ENCODE measurements at regions not wholly inside any gene's neighbourhood (a gene's known extent, or its start where the extent isn't known, plus 50 kb on each side); places are given as distances from the start of the nearest gene placed in this dataset.
"Not testable (repeated sequence)": the region's sequence is repeated elsewhere in the genome, so short reads cannot be mapped to it uniquely, and the experiment has no call there.

- Histone ChIP-seq H3K36me3 (ENCODE audit: insufficient read depth, low read length) (no peaks in the 10 kb centered on the region), H3K9ac (ENCODE audit: low read length) (no peak overlapping the region), H3K27ac (ENCODE audit: low read depth, low read length) (no peak overlapping the region), H3K4me3 (ENCODE audit: low read depth in 1 of 2, low read length in 2 of 2) (no peak overlapping the region), H3K4me1 (ENCODE audit: insufficient read depth, low read length) (no peaks in the 10 kb centered on the region), H3K27me3 (ENCODE audit: control insufficient read depth in 1 of 2, insufficient read depth in 2 of 2, low read length in 2 of 2) (no peaks in the 10 kb centered on the region), H3K9me3 (ENCODE audit: low read length) (no peaks in the 10 kb centered on the region)
These were observed 252.0 kb upstream of the MYT1L start for GRCh38 chr2:2582998-2583545.

GRCh38 chr2:2581331-2582159 is 250.5 kb upstream of the MYT1L start:
- Histone ChIP-seq H3K36me3 (ENCODE audit: insufficient read depth, low read length) (no peaks in the 10 kb centered on the region), H3K9me3 (ENCODE audit: low read length) (no peaks in the 10 kb centered on the region), H3K4me1 (ENCODE audit: insufficient read depth, low read length) (peaks cover 7% of the 10 kb centered on the region), H3K27me3 (ENCODE audit: control insufficient read depth in 1 of 2, insufficient read depth in 2 of 2, low read length in 2 of 2) (no peaks in the 10 kb centered on the region), H3K27ac (ENCODE audit: low read depth, low read length) (no peak overlapping the region), H3K4me3 (ENCODE audit: low read depth in 1 of 2, low read length in 2 of 2) (no peak overlapping the region), H3K9ac (ENCODE audit: low read length) (no peak overlapping the region)

- H3K9me3 ChIP-seq (ENCODE audit: low read length); H3K27me3 ChIP-seq (ENCODE audit: control insufficient read depth in 1 of 2, insufficient read depth in 2 of 2, low read length in 2 of 2); H3K4me3 ChIP-seq (ENCODE audit: low read depth in 1 of 2, low read length in 2 of 2); H3K27ac ChIP-seq (ENCODE audit: low read depth, low read length); H3K36me3 ChIP-seq (ENCODE audit: insufficient read depth, low read length); H3K9ac ChIP-seq (ENCODE audit: low read length); H3K4me1 ChIP-seq (ENCODE audit: insufficient read depth, low read length): not testable (repeated sequence)
These were observed 249.8 kb upstream of the MYT1L start for GRCh38 chr2:2580841-2581240.

- Histone ChIP-seq H3K4me3 (ENCODE audit: low read depth in 1 of 2, low read length in 2 of 2) (no peak overlapping the region), H3K9me3 (ENCODE audit: low read length) (no peaks in the 10 kb centered on the region), H3K27me3 (ENCODE audit: control insufficient read depth in 1 of 2, insufficient read depth in 2 of 2, low read length in 2 of 2) (no peaks in the 10 kb centered on the region), H3K27ac (ENCODE audit: low read depth, low read length) (no peak overlapping the region), H3K9ac (ENCODE audit: low read length) (no peak overlapping the region), H3K4me1 (ENCODE audit: insufficient read depth, low read length) (peaks cover 7% of the 10 kb centered on the region), H3K36me3 (ENCODE audit: insufficient read depth, low read length) (no peaks in the 10 kb centered on the region)
These were observed 249.3 kb upstream of the MYT1L start for GRCh38 chr2:2580341-2580740.

DNA sequence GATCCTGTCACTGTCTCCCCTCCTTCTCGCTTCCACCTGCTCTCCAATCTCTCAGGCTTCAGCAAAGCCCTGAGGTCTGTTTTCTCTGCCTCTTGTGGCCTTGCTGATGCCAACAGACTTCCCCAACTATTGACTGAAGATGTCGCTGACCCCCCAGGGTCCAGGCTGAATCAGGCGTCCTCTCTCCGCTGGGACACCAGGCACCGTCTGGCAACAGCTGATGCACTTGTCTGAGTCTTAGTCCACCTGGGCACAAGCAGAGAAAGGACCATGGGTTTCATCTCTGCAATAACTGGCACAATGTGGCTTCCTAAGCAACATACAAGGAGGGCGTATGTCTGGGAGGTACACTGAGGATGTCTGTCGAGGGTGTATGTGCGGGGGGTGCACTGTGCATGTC is 248.7 kb upstream of the MYT1L start:
- Histone ChIP-seq H3K36me3 (ENCODE audit: insufficient read depth, low read length) (no peaks in the 10 kb centered on the region), H3K27me3 (ENCODE audit: control insufficient read depth in 1 of 2, insufficient read depth in 2 of 2, low read length in 2 of 2) (no peaks in the 10 kb centered on the region), H3K27ac (ENCODE audit: low read depth, low read length) (no peak overlapping the region), H3K9me3 (ENCODE audit: low read length) (no peaks in the 10 kb centered on the region), H3K4me1 (ENCODE audit: insufficient read depth, low read length) (peaks cover 7% of the 10 kb centered on the region), H3K4me3 (ENCODE audit: low read depth in 1 of 2, low read length in 2 of 2) (no peak overlapping the region), H3K9ac (ENCODE audit: low read length) (no peak overlapping the region)

GRCh38 chr2:2577407-2577831 is 246.3 kb upstream of the MYT1L start:
- H3K27ac ChIP-seq (ENCODE audit: low read depth, low read length): no peak overlapping the region
- no peaks in the 10 kb centered on the region for H3K36me3 ChIP-seq (ENCODE audit: insufficient read depth, low read length)
- no peaks in the 10 kb centered on the region for H3K9me3 ChIP-seq (ENCODE audit: low read length)
- H3K4me3 ChIP-seq (ENCODE audit: low read depth in 1 of 2, low read length in 2 of 2): peak overlapping the region in 1 of 2 donors; percentile 20
- peaks cover 7% of the 10 kb centered on the region for H3K4me1 ChIP-seq (ENCODE audit: insufficient read depth, low read length)
- H3K9ac ChIP-seq (ENCODE audit: low read length): no peak overlapping the region
- H3K27me3 ChIP-seq (ENCODE audit: control insufficient read depth in 1 of 2, insufficient read depth in 2 of 2, low read length in 2 of 2): no peaks in the 10 kb centered on the region

DNA sequence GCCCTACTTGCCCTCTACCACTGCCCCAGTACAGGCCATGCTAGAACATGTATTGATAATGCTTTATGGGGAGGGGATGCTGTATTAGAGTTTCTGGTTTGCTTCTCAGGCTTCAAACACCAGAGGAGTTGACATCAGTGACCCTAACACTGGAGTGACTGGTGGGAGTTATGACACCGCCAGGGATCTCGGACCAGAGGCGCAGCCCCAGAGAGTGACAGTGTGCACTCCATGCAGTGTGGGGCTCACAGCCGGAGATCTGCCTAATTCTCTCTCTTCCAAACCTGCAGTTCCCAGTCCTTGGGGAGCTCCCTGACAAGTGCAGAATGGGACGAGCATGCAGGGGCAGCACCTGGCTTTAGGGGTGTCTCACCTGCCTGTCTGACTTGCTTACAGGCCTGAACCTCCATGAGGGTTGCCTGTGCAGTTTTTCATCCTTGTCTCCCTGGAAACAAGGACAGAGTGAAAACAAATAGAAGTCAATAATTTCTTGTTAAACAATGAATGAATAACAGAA is 244.9 kb upstream of the MYT1L start:
- no peaks in the 10 kb centered on the region for H3K36me3 ChIP-seq (ENCODE audit: insufficient read depth, low read length)
- H3K4me3 ChIP-seq (ENCODE audit: low read depth in 1 of 2, low read length in 2 of 2): no peak overlapping the region
- no peaks in the 10 kb centered on the region for H3K27me3 ChIP-seq (ENCODE audit: control insufficient read depth in 1 of 2, insufficient read depth in 2 of 2, low read length in 2 of 2)
- H3K27ac ChIP-seq (ENCODE audit: low read depth, low read length): no peak overlapping the region
- no peaks in the 10 kb centered on the region for H3K9me3 ChIP-seq (ENCODE audit: low read length)
- H3K9ac ChIP-seq (ENCODE audit: low read length): no peak overlapping the region
- H3K4me1 ChIP-seq (ENCODE audit: insufficient read depth, low read length): peaks cover 7% of the 10 kb centered on the region

DNA sequence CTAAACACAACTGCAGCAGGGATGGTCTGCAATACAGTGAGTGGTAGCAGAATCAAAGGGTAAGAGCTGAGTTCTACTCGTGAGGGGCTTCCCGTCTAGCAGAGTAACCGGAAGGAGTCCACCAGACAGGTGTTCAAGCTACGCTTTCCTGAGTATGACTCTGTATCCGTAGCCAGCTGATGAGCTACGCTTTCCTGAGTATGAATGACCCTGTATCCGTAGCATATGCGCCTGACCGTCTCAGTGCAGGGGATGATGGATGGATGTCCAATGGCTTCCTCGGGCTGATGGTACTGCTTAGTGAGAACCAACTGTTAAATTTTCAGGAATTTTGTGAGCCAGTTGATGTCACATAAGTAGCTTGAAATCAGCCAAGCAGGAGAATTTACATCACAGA is 244.1 kb upstream of the MYT1L start:
- Histone ChIP-seq H3K9me3 (ENCODE audit: low read length) (no peaks in the 10 kb centered on the region), H3K27ac (ENCODE audit: low read depth, low read length) (no peak overlapping the region), H3K36me3 (ENCODE audit: insufficient read depth, low read length) (no peaks in the 10 kb centered on the region), H3K4me1 (ENCODE audit: insufficient read depth, low read length) (peaks cover 7% of the 10 kb centered on the region), H3K9ac (ENCODE audit: low read length) (no peak overlapping the region), H3K4me3 (ENCODE audit: low read depth in 1 of 2, low read length in 2 of 2) (no peak overlapping the region), H3K27me3 (ENCODE audit: control insufficient read depth in 1 of 2, insufficient read depth in 2 of 2, low read length in 2 of 2) (no peaks in the 10 kb centered on the region)

- Histone ChIP-seq H3K4me3 (ENCODE audit: low read depth in 1 of 2, low read length in 2 of 2) (no peak overlapping the region), H3K4me1 (ENCODE audit: insufficient read depth, low read length) (peaks cover 7% of the 10 kb centered on the region), H3K36me3 (ENCODE audit: insufficient read depth, low read length) (no peaks in the 10 kb centered on the region), H3K27me3 (ENCODE audit: control insufficient read depth in 1 of 2, insufficient read depth in 2 of 2, low read length in 2 of 2) (no peaks in the 10 kb centered on the region), H3K9ac (ENCODE audit: low read length) (no peak overlapping the region), H3K27ac (ENCODE audit: low read depth, low read length) (no peak overlapping the region), H3K9me3 (ENCODE audit: low read length) (no peaks in the 10 kb centered on the region)
These were observed 243.5 kb upstream of the MYT1L start for GRCh38 chr2:2574401-2575180.

- Histone ChIP-seq H3K36me3 (ENCODE audit: insufficient read depth, low read length) (no peaks in the 10 kb centered on the region), H3K4me1 (ENCODE audit: insufficient read depth, low read length) (peaks cover 7% of the 10 kb centered on the region), H3K27ac (ENCODE audit: low read depth, low read length) (no peak overlapping the region), H3K9ac (ENCODE audit: low read length) (no peak overlapping the region), H3K9me3 (ENCODE audit: low read length) (no peaks in the 10 kb centered on the region), H3K27me3 (ENCODE audit: control insufficient read depth in 1 of 2, insufficient read depth in 2 of 2, low read length in 2 of 2) (no peaks in the 10 kb centered on the region), H3K4me3 (ENCODE audit: low read depth in 1 of 2, low read length in 2 of 2) (no peak overlapping the region)
These were observed 242.7 kb upstream of the MYT1L start for GRCh38 chr2:2573658-2574293.

- Histone ChIP-seq H3K27ac (ENCODE audit: low read depth, low read length) (no peak overlapping the region), H3K4me1 (ENCODE audit: insufficient read depth, low read length) (peaks cover 7% of the 10 kb centered on the region), H3K9ac (ENCODE audit: low read length) (no peak overlapping the region)
These were observed 242.1 kb upstream of the MYT1L start for GRCh38 chr2:2573205-2573604.

More at GRCh38 chr2:2573205-2573604, 242.1 kb upstream of the MYT1L start:
- Histone ChIP-seq H3K36me3 (ENCODE audit: insufficient read depth, low read length) (no peaks in the 10 kb centered on the region), H3K9me3 (ENCODE audit: low read length) (no peaks in the 10 kb centered on the region), H3K4me3 (ENCODE audit: low read depth in 1 of 2, low read length in 2 of 2) (no peak overlapping the region), H3K27me3 (ENCODE audit: control insufficient read depth in 1 of 2, insufficient read depth in 2 of 2, low read length in 2 of 2) (no peaks in the 10 kb centered on the region)

Data from muscle layer of colon (tissue), 2 donors.